Suprapubic skin (tissue), 3 donors: ENCODE measurements at regions not wholly inside any gene's neighbourhood (a gene's known extent, or its start where the extent isn't known, plus 50 kb on each side); places are given as distances from the start of the nearest gene placed in this dataset.

Experiments
- CTCF ChIP-seq, 2 donors: fragments of 200-600 bp in 1 of 2; fragments of 450-650 bp in 1 of 2; sonication (generic) in 1 of 2; IDR thresholded peaks; one replicate each; pipeline ENCODE4 v1.5.1; 2016 to 2019; ENCODE audit warnings: antibody characterized with exemption in 2 of 2, mild to moderate bottlenecking in 1 of 2, moderate library complexity in 1 of 2
- POLR2A ChIP-seq, 2 donors: fragments of 450-650 bp; IDR thresholded peaks; one replicate each; pipeline ENCODE4 v1.6.1; 2017; ENCODE audit warnings: antibody characterized with exemption in 2 of 2, mild to moderate bottlenecking in 2 of 2, moderate library complexity in 2 of 2

- TF ChIP-seq CTCF (IDR thresholded peaks at IDR 0.05) (no peak), POLR2A (IDR thresholded peaks at IDR 0.05) (no peak)
These were observed 262.2 kb upstream of the ARRDC3 start for GRCh38 chr5:91645347-91645746.
